Ascending aorta (tissue), 2 donors: ENCODE measurements at regions not wholly inside any gene's neighbourhood (a gene's known extent, or its start where the extent isn't known, plus 50 kb on each side); places are given as distances from the start of the nearest gene placed in this dataset.

Source experiments
- DNase-seq, 2 donors: peaks; one replicate each; pipeline ENCODE4 v3.0.0-alpha.2; 2019; ENCODE audit warnings: low spot score in 2 of 2
- H3K27ac ChIP-seq, 2 donors: fragments of 200-600 bp; sonication (generic); one replicate each; pipeline ENCODE4 v1.5.1; 2016 to 2017; ENCODE audit warnings: mild to moderate bottlenecking in 1 of 2
- H3K27me3 ChIP-seq: fragments of 200-600 bp; sonication (generic); one replicate; pipeline ENCODE4 v1.5.1; 2017
- H3K36me3 ChIP-seq, 2 donors: fragments of 200-600 bp; sonication (generic); one replicate each; pipeline ENCODE4 v1.5.1; 2016
- H3K4me1 ChIP-seq, 2 donors: fragments of 200-600 bp; sonication (generic); one replicate each; pipeline ENCODE4 v1.5.1; 2016 to 2017; ENCODE audit warnings: mild to moderate bottlenecking in 1 of 2
- H3K4me3 ChIP-seq, 2 donors: fragments of 200-600 bp; sonication (generic); one replicate each; pipeline ENCODE4 v1.5.1; 2016 to 2017; ENCODE audit warnings: mild to moderate bottlenecking in 1 of 2
- H3K9me3 ChIP-seq, 2 donors: fragments of 200-600 bp; sonication (generic); one replicate each; pipeline ENCODE4 v1.5.1; 2016
- CTCF ChIP-seq, 3 experiments: fragments of 200-600 bp in 2 of 3; fragments of 450-650 bp in 1 of 3; sonication (generic) in 2 of 3; IDR thresholded peaks; one replicate each; pipeline ENCODE4 v1.5.1; 2016 to 2019; ENCODE audit warnings: antibody characterized with exemption in 3 of 3, mild to moderate bottlenecking in 1 of 3, moderate library complexity in 1 of 3
- intact Hi-C: fragments of 100-400 bp; cut with DNase I; formaldehyde crosslinking; loops from one replicate; pipeline ENCODE4 v1.15.1; 2023

GRCh38 chr2:193240752-193241151 is 1046.0 kb upstream of the TMEFF2 start:
- intact Hi-C loops: no loop called here
- no peak for DNase-seq

GRCh38 chr2:193231634-193232033 is 1036.9 kb upstream of the TMEFF2 start:
- Histone ChIP-seq H3K4me1 (no peaks in the 10 kb centered on the region), H3K9me3 (no peaks in the 10 kb centered on the region), H3K36me3 (no peaks in the 10 kb centered on the region), H3K27ac (no peak overlapping the region), H3K27me3 (no peaks in the 10 kb centered on the region), H3K4me3 (no peak overlapping the region)
- no peak for DNase-seq
- TF ChIP-seq CTCF (IDR thresholded peaks at IDR 0.05): no peak
- intact Hi-C loops: no loop called here

More at GRCh38 chr2:193240752-193241151, 1046.0 kb upstream of the TMEFF2 start:
- no peaks in the 10 kb centered on the region for H3K36me3 ChIP-seq
- H3K27me3 ChIP-seq: no peaks in the 10 kb centered on the region
- no peak overlapping the region for H3K27ac ChIP-seq
- no peaks in the 10 kb centered on the region for H3K9me3 ChIP-seq
- TF ChIP-seq CTCF (IDR thresholded peaks at IDR 0.05): no peak
- H3K4me1 ChIP-seq: no peaks in the 10 kb centered on the region
- H3K4me3 ChIP-seq: no peak overlapping the region

DNA sequence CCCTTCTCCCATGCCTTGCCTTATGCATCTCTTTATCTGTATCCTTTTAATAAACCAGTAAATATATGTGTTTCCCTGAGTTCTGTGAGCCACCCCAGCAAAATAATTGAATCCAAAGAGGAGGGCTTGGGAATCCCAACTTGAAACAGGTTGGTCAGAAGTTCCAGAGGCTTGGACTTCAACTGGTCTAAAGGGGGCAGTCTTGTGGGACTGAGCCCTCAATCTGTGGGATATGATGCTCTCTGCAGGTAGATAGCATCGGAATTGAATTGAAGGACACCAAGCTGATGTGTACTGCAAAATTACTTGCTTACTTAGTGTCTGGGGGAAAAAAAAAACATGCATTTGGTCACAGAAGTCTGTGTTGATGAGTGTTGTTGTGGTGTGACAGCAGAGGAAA is 1033.5 kb upstream of the TMEFF2 start:
- H3K9me3 ChIP-seq: no peaks in the 10 kb centered on the region
- no peak for TF ChIP-seq CTCF (IDR thresholded peaks at IDR 0.05)
- intact Hi-C loops: no loop called here
- H3K36me3 ChIP-seq: no peaks in the 10 kb centered on the region
- no peaks in the 10 kb centered on the region for H3K4me1 ChIP-seq
- H3K4me3 ChIP-seq: no peak overlapping the region
- no peak for DNase-seq
- no peak overlapping the region for H3K27ac ChIP-seq
- H3K27me3 ChIP-seq: no peaks in the 10 kb centered on the region

GRCh38 chr2:193222454-193222853 is 1027.7 kb upstream of the TMEFF2 start:
- Histone ChIP-seq H3K4me3 (no peak overlapping the region), H3K4me1 (no peaks in the 10 kb centered on the region), H3K27me3 (no peaks in the 10 kb centered on the region), H3K9me3 (no peaks in the 10 kb centered on the region), H3K27ac (no peak overlapping the region), H3K36me3 (no peaks in the 10 kb centered on the region)
- DNase-seq: no peak
- no peak for TF ChIP-seq CTCF (IDR thresholded peaks at IDR 0.05)
- intact Hi-C loops: no loop called here

DNA sequence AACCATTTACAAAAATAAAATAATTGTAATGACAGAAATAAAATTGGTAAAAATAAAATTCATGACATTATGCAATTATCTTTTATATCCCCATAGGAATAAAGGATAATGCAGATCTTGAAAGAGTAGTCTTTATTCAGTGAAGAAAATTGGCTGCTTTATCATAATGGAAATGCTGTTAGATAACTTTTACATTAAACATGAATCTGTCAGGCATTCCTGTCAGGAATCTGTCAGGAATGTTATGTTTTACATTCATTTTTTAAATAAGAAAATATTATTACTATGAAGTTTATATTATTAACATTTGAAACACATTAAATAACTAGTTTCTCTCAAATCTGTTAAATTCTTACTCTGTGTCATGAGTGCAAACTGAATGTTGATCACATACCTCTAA is 1024.7 kb upstream of the TMEFF2 start:
- Histone ChIP-seq H3K27me3 (no peaks in the 10 kb centered on the region), H3K27ac (no peak overlapping the region), H3K36me3 (no peaks in the 10 kb centered on the region), H3K9me3 (no peaks in the 10 kb centered on the region), H3K4me1 (no peaks in the 10 kb centered on the region), H3K4me3 (no peak overlapping the region)
- no peak for DNase-seq
- intact Hi-C loops: no loop called here
- TF ChIP-seq CTCF (IDR thresholded peaks at IDR 0.05): no peak

GRCh38 chr2:193201583-193201982 is 1006.9 kb upstream of the TMEFF2 start:
- DNase-seq: no peak
- no peak overlapping the region for H3K4me3 ChIP-seq
- TF ChIP-seq CTCF (IDR thresholded peaks at IDR 0.05): no peak

More at GRCh38 chr2:193201583-193201982, 1006.9 kb upstream of the TMEFF2 start:
- no peaks in the 10 kb centered on the region for H3K36me3 ChIP-seq
- H3K27ac ChIP-seq: no peak overlapping the region
- no peaks in the 10 kb centered on the region for H3K4me1 ChIP-seq
- no peaks in the 10 kb centered on the region for H3K9me3 ChIP-seq
- intact Hi-C loops: no loop called here
- H3K27me3 ChIP-seq: no peaks in the 10 kb centered on the region
